A549 (cell line): ENCODE measurements at regions not wholly inside any gene's neighbourhood (a gene's known extent, or its start where the extent isn't known, plus 50 kb on each side); places are given as distances from the start of the nearest gene placed in this dataset.

Source experiments
- CHD4 ChIP-seq: fragments of 200-600 bp; sonication (generic); IDR thresholded peaks from 2 replicates; pipeline ENCODE4 v1.6.1; 2016; ENCODE audit warnings: antibody characterized with exemption, mild to moderate bottlenecking, borderline replicate concordance
- JUN ChIP-seq, 2 experiments: fragments of >200 bp; sonication (Bioruptor Twin); formaldehyde crosslinking; IDR thresholded peaks; 2 replicates in 1 of 2; 3 replicates in 1 of 2; pipeline ENCODE4 v1.6.1; 2016 to 2017
- MAZ ChIP-seq: fragments of 150-350 bp; IDR thresholded peaks from 2 replicates; pipeline ENCODE4 v1.6.1; 2014; ENCODE audit warnings: antibody characterized with exemption, low read depth, low read length, borderline replicate concordance
- POLR2A ChIP-seq: IDR thresholded peaks from 2 replicates; pipeline ENCODE4 v1.6.1; 2012; ENCODE audit warnings: mild to moderate bottlenecking, low read length
- RAD21 ChIP-seq, 2 experiments: fragments of >200 bp in 1 of 2; sonication (Bioruptor Twin) in 1 of 2; formaldehyde crosslinking in 1 of 2; IDR thresholded peaks in 1 of 2; conservative IDR thresholded peaks in 1 of 2; 2 replicates in 1 of 2; 3 replicates in 1 of 2; pipeline ENCODE4 v1.6.1; 2012 to 2018; ENCODE audit warnings: inconsistent platforms in 1 of 2
- RFX5 ChIP-seq: fragments of 450-650 bp; IDR thresholded peaks from 2 replicates; pipeline ENCODE4 v1.7.1; 2014; ENCODE audit warnings: antibody characterized with exemption, mild to moderate bottlenecking, moderate library complexity
- TF ChIP-seq, protein P1 (sequence below): IDR thresholded peaks from 2 replicates; pipeline ENCODE4 v1.6.1; 2012
- TF ChIP-seq, protein P2 (sequence below): fragments of >200 bp; sonication (Bioruptor Twin); formaldehyde crosslinking; IDR thresholded peaks from 3 replicates; pipeline ENCODE4 v1.5.1; 2016
- TF ChIP-seq, protein P3 (sequence below): fragments of 200-600 bp; sonication (generic); IDR thresholded peaks from 2 replicates; pipeline ENCODE4 v1.6.1; 2016; ENCODE audit warnings: antibody characterized with exemption, mild to moderate bottlenecking, moderate library complexity

DNA sequence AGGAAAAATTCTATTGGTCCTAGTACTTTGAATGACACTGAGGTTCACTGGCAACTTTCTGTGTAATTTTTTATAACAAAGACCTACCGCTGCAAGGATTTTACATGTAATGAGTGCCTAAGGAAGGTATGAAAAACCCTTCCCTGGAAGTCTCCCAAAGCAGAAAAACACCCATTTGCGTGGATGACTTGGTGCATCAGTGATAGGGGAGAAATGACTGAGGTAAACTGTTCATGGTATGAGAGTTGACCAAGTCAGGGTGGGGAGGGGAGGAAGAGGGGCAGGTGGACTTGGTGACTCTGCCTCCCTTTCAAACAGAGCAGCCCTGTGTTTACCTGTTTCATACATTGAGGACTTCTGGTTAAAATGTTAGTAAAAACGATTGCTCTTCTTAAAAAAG lies 78.8 kb upstream of the IPO9 start:
- TF ChIP-seq, protein P1, sequence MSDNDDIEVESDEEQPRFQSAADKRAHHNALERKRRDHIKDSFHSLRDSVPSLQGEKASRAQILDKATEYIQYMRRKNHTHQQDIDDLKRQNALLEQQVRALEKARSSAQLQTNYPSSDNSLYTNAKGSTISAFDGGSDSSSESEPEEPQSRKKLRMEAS: no peak
- TF ChIP-seq, protein P2, sequence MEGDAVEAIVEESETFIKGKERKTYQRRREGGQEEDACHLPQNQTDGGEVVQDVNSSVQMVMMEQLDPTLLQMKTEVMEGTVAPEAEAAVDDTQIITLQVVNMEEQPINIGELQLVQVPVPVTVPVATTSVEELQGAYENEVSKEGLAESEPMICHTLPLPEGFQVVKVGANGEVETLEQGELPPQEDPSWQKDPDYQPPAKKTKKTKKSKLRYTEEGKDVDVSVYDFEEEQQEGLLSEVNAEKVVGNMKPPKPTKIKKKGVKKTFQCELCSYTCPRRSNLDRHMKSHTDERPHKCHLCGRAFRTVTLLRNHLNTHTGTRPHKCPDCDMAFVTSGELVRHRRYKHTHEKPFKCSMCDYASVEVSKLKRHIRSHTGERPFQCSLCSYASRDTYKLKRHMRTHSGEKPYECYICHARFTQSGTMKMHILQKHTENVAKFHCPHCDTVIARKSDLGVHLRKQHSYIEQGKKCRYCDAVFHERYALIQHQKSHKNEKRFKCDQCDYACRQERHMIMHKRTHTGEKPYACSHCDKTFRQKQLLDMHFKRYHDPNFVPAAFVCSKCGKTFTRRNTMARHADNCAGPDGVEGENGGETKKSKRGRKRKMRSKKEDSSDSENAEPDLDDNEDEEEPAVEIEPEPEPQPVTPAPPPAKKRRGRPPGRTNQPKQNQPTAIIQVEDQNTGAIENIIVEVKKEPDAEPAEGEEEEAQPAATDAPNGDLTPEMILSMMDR: no peak
- TF ChIP-seq RAD21 (conservative IDR thresholded peaks at IDR 0.05 in 1 of 2, IDR thresholded peaks at IDR 0.05 in 1 of 2) (no peak), CHD4 (no peak), JUN (IDR thresholded peaks at IDR 0.05) (no peak), MAZ (no peak), POLR2A (no peak), RFX5 (no peak)
- TF ChIP-seq, protein P3, sequence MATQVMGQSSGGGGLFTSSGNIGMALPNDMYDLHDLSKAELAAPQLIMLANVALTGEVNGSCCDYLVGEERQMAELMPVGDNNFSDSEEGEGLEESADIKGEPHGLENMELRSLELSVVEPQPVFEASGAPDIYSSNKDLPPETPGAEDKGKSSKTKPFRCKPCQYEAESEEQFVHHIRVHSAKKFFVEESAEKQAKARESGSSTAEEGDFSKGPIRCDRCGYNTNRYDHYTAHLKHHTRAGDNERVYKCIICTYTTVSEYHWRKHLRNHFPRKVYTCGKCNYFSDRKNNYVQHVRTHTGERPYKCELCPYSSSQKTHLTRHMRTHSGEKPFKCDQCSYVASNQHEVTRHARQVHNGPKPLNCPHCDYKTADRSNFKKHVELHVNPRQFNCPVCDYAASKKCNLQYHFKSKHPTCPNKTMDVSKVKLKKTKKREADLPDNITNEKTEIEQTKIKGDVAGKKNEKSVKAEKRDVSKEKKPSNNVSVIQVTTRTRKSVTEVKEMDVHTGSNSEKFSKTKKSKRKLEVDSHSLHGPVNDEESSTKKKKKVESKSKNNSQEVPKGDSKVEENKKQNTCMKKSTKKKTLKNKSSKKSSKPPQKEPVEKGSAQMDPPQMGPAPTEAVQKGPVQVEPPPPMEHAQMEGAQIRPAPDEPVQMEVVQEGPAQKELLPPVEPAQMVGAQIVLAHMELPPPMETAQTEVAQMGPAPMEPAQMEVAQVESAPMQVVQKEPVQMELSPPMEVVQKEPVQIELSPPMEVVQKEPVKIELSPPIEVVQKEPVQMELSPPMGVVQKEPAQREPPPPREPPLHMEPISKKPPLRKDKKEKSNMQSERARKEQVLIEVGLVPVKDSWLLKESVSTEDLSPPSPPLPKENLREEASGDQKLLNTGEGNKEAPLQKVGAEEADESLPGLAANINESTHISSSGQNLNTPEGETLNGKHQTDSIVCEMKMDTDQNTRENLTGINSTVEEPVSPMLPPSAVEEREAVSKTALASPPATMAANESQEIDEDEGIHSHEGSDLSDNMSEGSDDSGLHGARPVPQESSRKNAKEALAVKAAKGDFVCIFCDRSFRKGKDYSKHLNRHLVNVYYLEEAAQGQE: no peak
